ENCODE measurements at regions not wholly inside any gene's neighbourhood (a gene's known extent, or its start where the extent isn't known, plus 50 kb on each side); places are given as distances from the start of the nearest gene placed in this dataset.

DNA sequence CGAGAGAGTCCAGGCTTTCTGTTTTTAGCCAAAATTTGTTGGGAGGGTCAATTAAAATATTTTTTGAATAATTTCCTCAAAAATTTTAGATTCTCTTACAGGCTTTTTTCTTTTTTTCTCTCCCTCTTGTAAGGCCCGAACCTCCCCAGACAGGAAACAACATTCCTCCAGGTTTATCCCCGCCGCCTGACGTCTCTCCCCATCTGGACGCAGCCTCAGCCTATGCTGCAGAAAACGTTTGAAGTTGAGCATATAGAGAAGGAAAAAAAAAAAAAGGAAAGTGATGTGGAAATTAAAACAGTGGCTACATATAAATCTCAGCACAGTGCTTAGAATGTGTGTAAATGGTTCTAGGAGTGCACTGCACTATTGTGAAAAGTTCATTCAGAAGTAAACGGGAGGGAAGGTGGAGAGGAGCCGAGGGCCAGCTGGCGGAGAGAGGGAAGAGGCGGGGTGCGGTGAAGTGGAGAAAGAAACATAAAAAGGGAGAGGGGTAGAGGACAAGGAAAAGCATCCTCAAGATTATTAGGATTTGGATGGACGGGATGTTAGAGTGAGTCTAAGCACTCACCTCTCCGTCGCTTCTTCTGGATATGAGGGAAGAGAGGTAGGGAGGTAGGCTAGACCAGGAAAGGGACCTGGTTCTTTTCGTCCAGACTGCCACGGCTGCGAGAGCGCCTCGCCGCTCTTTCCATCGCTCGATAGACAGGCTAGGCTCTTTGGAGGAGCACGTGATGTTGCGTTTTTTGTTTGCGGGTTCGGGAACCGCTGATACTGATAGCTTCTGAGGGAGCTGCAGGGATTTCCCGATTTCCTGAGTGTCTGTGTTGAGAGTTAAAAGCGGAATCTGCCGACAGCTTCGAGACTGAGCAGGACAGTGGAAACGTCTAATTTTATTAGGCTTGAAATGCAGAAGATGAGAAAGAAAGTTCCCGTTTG, 98.7 kb downstream of the TRIM27 start:
- peak; percentile 66 for TF ChIP-seq EZH2 (IDR thresholded peaks at IDR 0.05; ENCODE audit: insufficient read depth, poor library complexity, severe bottlenecking)
- TF ChIP-seq EZH2phosphoT487 (IDR thresholded peaks at IDR 0.05; ENCODE audit: insufficient read depth, low read depth): no peak

Measured in GM23248 (cell line).